ENCODE measurements at regions not wholly inside any gene's neighbourhood (a gene's known extent, or its start where the extent isn't known, plus 50 kb on each side); places are given as distances from the start of the nearest gene placed in this dataset.

DNA sequence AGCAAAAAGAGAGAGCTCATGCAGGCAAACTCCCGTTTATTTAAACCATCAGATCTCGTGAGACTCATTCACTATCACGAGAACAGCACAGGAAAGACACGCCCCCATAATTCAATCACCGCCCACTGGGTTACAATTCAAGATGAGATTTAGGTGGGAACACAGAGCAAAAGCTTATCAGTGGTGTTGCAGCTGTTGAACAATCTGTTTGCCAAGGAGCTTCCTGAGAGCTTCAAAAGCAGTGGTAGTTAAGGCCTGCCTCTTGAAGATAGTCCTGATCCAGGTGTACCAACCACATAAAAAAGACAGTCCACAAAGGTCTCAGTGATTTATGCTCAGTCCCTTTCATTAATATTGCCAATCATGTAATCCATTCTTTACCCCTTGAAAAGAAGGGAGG is 269.4 kb upstream of the IRAK1BP1 start:
- TF ChIP-seq GLIS3 (CRISPR knock-in tag; IDR thresholded peaks at IDR 0.05) (no peak), OSR1 (CRISPR knock-in tag; IDR thresholded peaks at IDR 0.05) (no peak), RARB (CRISPR knock-in tag; IDR thresholded peaks at IDR 0.05) (no peak), ZNF70 (CRISPR knock-in tag; IDR thresholded peaks at IDR 0.05) (no peak), SNAI2 (CRISPR knock-in tag; IDR thresholded peaks at IDR 0.05) (no peak), ZFP30 (CRISPR knock-in tag; IDR thresholded peaks at IDR 0.05) (no peak)
- TF ChIP-seq, protein P1, sequence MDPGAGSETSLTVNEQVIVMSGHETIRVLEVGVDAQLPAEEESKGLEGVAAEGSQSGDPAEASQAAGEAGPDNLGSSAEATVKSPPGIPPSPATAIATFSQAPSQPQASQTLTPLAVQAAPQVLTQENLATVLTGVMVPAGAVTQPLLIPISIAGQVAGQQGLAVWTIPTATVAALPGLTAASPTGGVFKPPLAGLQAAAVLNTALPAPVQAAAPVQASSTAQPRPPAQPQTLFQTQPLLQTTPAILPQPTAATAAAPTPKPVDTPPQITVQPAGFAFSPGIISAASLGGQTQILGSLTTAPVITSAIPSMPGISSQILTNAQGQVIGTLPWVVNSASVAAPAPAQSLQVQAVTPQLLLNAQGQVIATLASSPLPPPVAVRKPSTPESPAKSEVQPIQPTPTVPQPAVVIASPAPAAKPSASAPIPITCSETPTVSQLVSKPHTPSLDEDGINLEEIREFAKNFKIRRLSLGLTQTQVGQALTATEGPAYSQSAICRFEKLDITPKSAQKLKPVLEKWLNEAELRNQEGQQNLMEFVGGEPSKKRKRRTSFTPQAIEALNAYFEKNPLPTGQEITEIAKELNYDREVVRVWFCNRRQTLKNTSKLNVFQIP (CRISPR knock-in tag; IDR thresholded peaks at IDR 0.05; ENCODE audit: borderline replicate concordance, low read depth): no peak
- TF ChIP-seq, protein P2, sequence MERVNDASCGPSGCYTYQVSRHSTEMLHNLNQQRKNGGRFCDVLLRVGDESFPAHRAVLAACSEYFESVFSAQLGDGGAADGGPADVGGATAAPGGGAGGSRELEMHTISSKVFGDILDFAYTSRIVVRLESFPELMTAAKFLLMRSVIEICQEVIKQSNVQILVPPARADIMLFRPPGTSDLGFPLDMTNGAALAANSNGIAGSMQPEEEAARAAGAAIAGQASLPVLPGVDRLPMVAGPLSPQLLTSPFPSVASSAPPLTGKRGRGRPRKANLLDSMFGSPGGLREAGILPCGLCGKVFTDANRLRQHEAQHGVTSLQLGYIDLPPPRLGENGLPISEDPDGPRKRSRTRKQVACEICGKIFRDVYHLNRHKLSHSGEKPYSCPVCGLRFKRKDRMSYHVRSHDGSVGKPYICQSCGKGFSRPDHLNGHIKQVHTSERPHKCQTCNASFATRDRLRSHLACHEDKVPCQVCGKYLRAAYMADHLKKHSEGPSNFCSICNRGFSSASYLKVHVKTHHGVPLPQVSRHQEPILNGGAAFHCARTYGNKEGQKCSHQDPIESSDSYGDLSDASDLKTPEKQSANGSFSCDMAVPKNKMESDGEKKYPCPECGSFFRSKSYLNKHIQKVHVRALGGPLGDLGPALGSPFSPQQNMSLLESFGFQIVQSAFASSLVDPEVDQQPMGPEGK (CRISPR knock-in tag; IDR thresholded peaks at IDR 0.05; ENCODE audit: borderline replicate concordance): no peak
- TF ChIP-seq, protein P3, sequence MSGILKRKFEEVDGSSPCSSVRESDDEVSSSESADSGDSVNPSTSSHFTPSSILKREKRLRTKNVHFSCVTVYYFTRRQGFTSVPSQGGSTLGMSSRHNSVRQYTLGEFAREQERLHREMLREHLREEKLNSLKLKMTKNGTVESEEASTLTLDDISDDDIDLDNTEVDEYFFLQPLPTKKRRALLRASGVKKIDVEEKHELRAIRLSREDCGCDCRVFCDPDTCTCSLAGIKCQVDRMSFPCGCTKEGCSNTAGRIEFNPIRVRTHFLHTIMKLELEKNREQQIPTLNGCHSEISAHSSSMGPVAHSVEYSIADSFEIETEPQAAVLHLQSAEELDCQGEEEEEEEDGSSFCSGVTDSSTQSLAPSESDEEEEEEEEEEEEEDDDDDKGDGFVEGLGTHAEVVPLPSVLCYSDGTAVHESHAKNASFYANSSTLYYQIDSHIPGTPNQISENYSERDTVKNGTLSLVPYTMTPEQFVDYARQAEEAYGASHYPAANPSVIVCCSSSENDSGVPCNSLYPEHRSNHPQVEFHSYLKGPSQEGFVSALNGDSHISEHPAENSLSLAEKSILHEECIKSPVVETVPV (CRISPR knock-in tag; IDR thresholded peaks at IDR 0.05): no peak
- TF ChIP-seq, protein P4, sequence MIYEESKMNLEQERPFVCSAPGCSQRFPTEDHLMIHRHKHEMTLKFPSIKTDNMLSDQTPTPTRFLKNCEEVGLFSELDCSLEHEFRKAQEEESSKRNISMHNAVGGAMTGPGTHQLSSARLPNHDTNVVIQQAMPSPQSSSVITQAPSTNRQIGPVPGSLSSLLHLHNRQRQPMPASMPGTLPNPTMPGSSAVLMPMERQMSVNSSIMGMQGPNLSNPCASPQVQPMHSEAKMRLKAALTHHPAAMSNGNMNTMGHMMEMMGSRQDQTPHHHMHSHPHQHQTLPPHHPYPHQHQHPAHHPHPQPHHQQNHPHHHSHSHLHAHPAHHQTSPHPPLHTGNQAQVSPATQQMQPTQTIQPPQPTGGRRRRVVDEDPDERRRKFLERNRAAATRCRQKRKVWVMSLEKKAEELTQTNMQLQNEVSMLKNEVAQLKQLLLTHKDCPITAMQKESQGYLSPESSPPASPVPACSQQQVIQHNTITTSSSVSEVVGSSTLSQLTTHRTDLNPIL (CRISPR knock-in tag; IDR thresholded peaks at IDR 0.05; ENCODE audit: low read depth): no peak

Data from SK-N-SH treated with all-trans-retinoic acid at 6 μM for 48 hours (cell line).